Stimulated activated naive CD8-positive, alpha-beta T cell treated with anti-CD3 and anti-CD28 coated beads, Interleukin-15, amount 100 ng/mL, for 72 hours (primary cell): ENCODE measurements at regions not wholly inside any gene's neighbourhood (a gene's known extent, or its start where the extent isn't known, plus 50 kb on each side); places are given as distances from the start of the nearest gene placed in this dataset.

Experiments
- ATAC-seq: fragments of 150-1000 bp; cut with Tn5 transposase; 2 replicates; pipeline ENCODE4 v1.10.0; 2021; ENCODE audit warnings: mild to moderate bottlenecking, moderate library complexity
- DNase-seq, 2 donors: peaks; one replicate each; pipeline ENCODE4 v3.0.0; 2021 to 2022
- H3K27ac Mint-ChIP-seq, 2 donors: one replicate each; pipeline ENCODE4 v1.8.0; 2022; ENCODE audit warnings: mild to moderate bottlenecking in 2 of 2, mixed read lengths in 2 of 2, moderate library complexity in 2 of 2
- H3K27me3 Mint-ChIP-seq: one replicate; pipeline ENCODE4 v1.8.0; 2022; ENCODE audit warnings: mixed read lengths
- H3K4me1 Mint-ChIP-seq: one replicate; pipeline ENCODE4 v1.8.0; 2022; ENCODE audit warnings: mild to moderate bottlenecking, mixed read lengths
- H3K4me3 Mint-ChIP-seq, 2 donors: one replicate each; pipeline ENCODE4 v1.8.0; 2022; ENCODE audit warnings: mild to moderate bottlenecking in 2 of 2, mixed read lengths in 2 of 2, moderate library complexity in 1 of 2
- H3K9me3 Mint-ChIP-seq, 2 donors: one replicate each; pipeline ENCODE4 v1.8.0; 2022; ENCODE audit warnings: mixed read lengths in 2 of 2

GRCh38 chr4:138943893-138944292 lies 71.7 kb upstream of the NOCT start:
- H3K4me1 Mint-ChIP-seq = no peaks in the 10 kb centered on the region
- H3K27me3 Mint-ChIP-seq = peaks cover 4% of the 10 kb centered on the region
- no peaks in the 10 kb centered on the region for H3K9me3 Mint-ChIP-seq
- no peak overlapping the region for H3K4me3 Mint-ChIP-seq
- H3K27ac Mint-ChIP-seq = no peak overlapping the region
- DNase-seq (no peak), ATAC-seq (no peak)

GRCh38 chr4:138941037-138941436 lies 74.5 kb upstream of the NOCT start:
- Mint-ChIP-seq H3K9me3 (no peaks in the 10 kb centered on the region), H3K27me3 (peaks cover 9% of the 10 kb centered on the region), H3K4me3 (no peak overlapping the region), H3K27ac (no peak overlapping the region), H3K4me1 (no peaks in the 10 kb centered on the region)
- DNase-seq = no peak
- ATAC-seq = no peak

GRCh38 chr4:138939960-138940359 lies 75.6 kb upstream of the NOCT start:
- DNase-seq (no peak), ATAC-seq (no peak)
- H3K27ac Mint-ChIP-seq = no peak overlapping the region
- no peaks in the 10 kb centered on the region for H3K9me3 Mint-ChIP-seq
- peaks cover 9% of the 10 kb centered on the region for H3K27me3 Mint-ChIP-seq
- no peak overlapping the region for H3K4me3 Mint-ChIP-seq
- no peaks in the 10 kb centered on the region for H3K4me1 Mint-ChIP-seq

GRCh38 chr4:138938366-138938690 lies 77.3 kb upstream of the NOCT start:
- Mint-ChIP-seq H3K4me3 (no peak overlapping the region), H3K27me3 (peaks cover 9% of the 10 kb centered on the region), H3K27ac (no peak overlapping the region), H3K4me1 (no peaks in the 10 kb centered on the region), H3K9me3 (no peaks in the 10 kb centered on the region)
- DNase-seq (no peak), ATAC-seq (no peak)

- Mint-ChIP-seq H3K27ac (no peak overlapping the region), H3K4me1 (no peaks in the 10 kb centered on the region), H3K27me3 (peaks cover 9% of the 10 kb centered on the region), H3K9me3 (no peaks in the 10 kb centered on the region), H3K4me3 (no peak overlapping the region)
- no peak for DNase-seq
- no peak for ATAC-seq
Observed at GRCh38 chr4:138935135-138935807, 80.3 kb upstream of the NOCT start.

- ATAC-seq = no peak
- H3K4me3 Mint-ChIP-seq = no peak overlapping the region
- no peak for DNase-seq
- H3K27ac Mint-ChIP-seq = no peak overlapping the region
- no peaks in the 10 kb centered on the region for H3K27me3 Mint-ChIP-seq
- H3K9me3 Mint-ChIP-seq = no peaks in the 10 kb centered on the region
- no peaks in the 10 kb centered on the region for H3K4me1 Mint-ChIP-seq
Observed at GRCh38 chr4:138927072-138927471, 88.5 kb upstream of the NOCT start.

GRCh38 chr4:138925495-138925894 lies 90.1 kb upstream of the NOCT start:
- Mint-ChIP-seq H3K4me1 (no peaks in the 10 kb centered on the region), H3K4me3 (no peak overlapping the region), H3K27ac (no peak overlapping the region), H3K9me3 (no peaks in the 10 kb centered on the region), H3K27me3 (peaks cover 2% of the 10 kb centered on the region)
- ATAC-seq = no peak
- no peak for DNase-seq

- DNase-seq = peak; percentile 36 to 54
- peak; percentile 69 for ATAC-seq
- Mint-ChIP-seq H3K27me3 (peaks cover 17% of the 10 kb centered on the region), H3K27ac (no peak overlapping the region), H3K4me3 (no peak overlapping the region), H3K9me3 (no peaks in the 10 kb centered on the region), H3K4me1 (no peaks in the 10 kb centered on the region)
Observed at GRCh38 chr4:138919094-138919936, 96.3 kb upstream of the NOCT start.

GRCh38 chr4:138918169-138918869 lies 97.3 kb upstream of the NOCT start:
- Mint-ChIP-seq H3K9me3 (no peaks in the 10 kb centered on the region), H3K4me1 (no peaks in the 10 kb centered on the region), H3K27me3 (peaks cover 17% of the 10 kb centered on the region), H3K4me3 (no peak overlapping the region), H3K27ac (no peak overlapping the region)
- DNase-seq (no peak), ATAC-seq (no peak)

GRCh38 chr4:138916763-138917162 lies 98.8 kb upstream of the NOCT start:
- no peak for ATAC-seq
- no peaks in the 10 kb centered on the region for H3K9me3 Mint-ChIP-seq

GRCh38 chr4:138915756-138916155 lies 99.8 kb upstream of the NOCT start:
- H3K9me3 Mint-ChIP-seq = no peaks in the 10 kb centered on the region
- H3K27me3 Mint-ChIP-seq = peaks cover 17% of the 10 kb centered on the region
- no peak overlapping the region for H3K4me3 Mint-ChIP-seq

More at GRCh38 chr4:138916763-138917162, 98.8 kb upstream of the NOCT start:
- DNase-seq = no peak
- Mint-ChIP-seq H3K4me3 (no peak overlapping the region), H3K27me3 (peaks cover 17% of the 10 kb centered on the region), H3K4me1 (no peaks in the 10 kb centered on the region), H3K27ac (no peak overlapping the region)

GRCh38 chr4:138912704-138913340 lies 102.8 kb upstream of the NOCT start:
- no peaks in the 10 kb centered on the region for H3K4me1 Mint-ChIP-seq
- H3K9me3 Mint-ChIP-seq = no peaks in the 10 kb centered on the region
- DNase-seq (no peak), ATAC-seq (no peak)
- no peak overlapping the region for H3K27ac Mint-ChIP-seq
- H3K27me3 Mint-ChIP-seq = no peaks in the 10 kb centered on the region
- no peak overlapping the region for H3K4me3 Mint-ChIP-seq

More at GRCh38 chr4:138915756-138916155, 99.8 kb upstream of the NOCT start:
- ATAC-seq (no peak), DNase-seq (no peak)
- H3K4me1 Mint-ChIP-seq = no peaks in the 10 kb centered on the region
- no peak overlapping the region for H3K27ac Mint-ChIP-seq

- ATAC-seq (no peak), DNase-seq (no peak)
- no peaks in the 10 kb centered on the region for H3K9me3 Mint-ChIP-seq
- H3K27me3 Mint-ChIP-seq = no peaks in the 10 kb centered on the region
- H3K27ac Mint-ChIP-seq = no peak overlapping the region
- H3K4me3 Mint-ChIP-seq = no peak overlapping the region
- no peaks in the 10 kb centered on the region for H3K4me1 Mint-ChIP-seq
Observed at GRCh38 chr4:138911909-138912703, 103.5 kb upstream of the NOCT start.

- Mint-ChIP-seq H3K4me1 (no peaks in the 10 kb centered on the region), H3K27ac (no peak overlapping the region), H3K4me3 (no peak overlapping the region), H3K27me3 (no peaks in the 10 kb centered on the region), H3K9me3 (no peaks in the 10 kb centered on the region)
- DNase-seq (no peak), ATAC-seq (no peak)
Observed at GRCh38 chr4:138910914-138911336, 104.7 kb upstream of the NOCT start.
